RPMI7951 (cell line): ENCODE measurements at regions not wholly inside any gene's neighbourhood (a gene's known extent, or its start where the extent isn't known, plus 50 kb on each side); places are given as distances from the start of the nearest gene placed in this dataset.
"Not testable (repeated sequence)": the region's sequence is repeated elsewhere in the genome, so short reads cannot be mapped to it uniquely, and the experiment has no call there.

Experiments
- DNase-seq: peaks from one replicate; pipeline ENCODE4 v3.0.0-alpha.2; 2012; ENCODE audit warnings: low read depth

DNA sequence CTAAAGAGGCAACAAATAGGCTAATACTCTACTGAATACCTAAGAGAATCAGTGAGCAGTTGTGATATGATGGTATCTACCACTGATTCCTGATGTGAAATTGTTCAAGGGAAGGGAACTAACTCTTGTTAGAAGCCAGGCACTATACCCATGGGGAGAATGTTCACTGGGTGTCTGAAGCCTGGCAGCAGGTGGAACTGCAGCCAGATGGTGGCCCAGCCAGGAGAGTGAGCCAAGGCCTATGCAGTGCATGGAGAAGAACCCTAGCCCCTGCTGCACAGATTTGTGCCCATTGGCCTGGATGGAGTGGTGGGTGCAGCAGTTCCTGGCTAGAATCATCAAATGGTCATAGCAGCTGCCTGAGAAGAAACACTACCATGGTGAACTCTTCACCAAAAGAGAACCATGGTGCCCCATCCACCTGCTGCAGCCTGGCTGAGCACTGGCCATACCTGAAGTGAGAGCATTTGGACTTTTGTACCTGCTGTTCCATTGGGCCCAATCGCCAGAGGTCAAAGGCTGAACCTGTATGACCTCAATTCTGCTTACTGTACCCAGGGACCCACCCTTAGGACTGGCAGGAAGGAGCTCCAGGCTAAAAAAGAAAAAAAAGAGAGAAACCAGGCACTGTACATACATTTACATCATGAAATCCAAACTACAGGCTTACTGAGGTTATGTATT, 118.8 kb upstream of the IVNS1ABP start:
- DNase-seq = no peak

DNA sequence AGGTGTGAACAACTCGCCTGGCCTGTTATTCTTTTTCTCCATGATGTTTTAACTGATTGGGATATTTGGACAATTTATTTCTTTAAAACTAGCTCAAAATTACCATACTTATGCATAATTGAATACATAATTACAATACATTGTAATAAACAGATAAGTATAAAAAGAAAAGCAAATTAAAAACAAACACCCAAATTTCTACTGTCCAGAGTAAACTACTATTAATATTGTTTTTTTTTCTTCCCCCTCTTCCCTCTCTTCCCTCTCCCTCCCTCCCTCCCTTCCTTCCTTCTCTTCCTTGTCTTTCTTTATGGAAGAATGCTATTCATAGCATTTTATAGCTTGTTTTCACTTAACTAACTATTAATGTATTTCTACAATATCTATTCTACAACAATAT, 117.7 kb upstream of the IVNS1ABP start:
- DNase-seq = no peak

DNA sequence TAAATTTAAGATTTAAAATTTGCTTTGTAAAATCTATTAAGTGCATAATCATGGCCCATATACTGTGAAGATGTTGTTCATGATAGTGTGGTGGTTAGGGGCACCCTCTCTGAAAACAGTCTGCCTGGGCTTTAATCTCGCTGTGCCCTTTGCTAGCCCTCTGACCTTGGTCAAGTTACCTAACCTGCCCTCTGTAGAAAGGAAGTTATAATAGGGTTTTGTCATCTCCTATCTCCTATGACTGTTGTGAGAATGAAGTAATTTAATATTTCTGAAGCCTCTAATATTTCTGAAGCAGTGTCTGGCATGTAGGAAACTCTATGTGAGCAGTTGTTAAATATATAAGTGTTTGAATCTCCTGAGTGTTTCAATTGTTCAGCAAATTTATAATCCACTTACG, 116.6 kb upstream of the IVNS1ABP start:
- DNase-seq = no peak

DNA sequence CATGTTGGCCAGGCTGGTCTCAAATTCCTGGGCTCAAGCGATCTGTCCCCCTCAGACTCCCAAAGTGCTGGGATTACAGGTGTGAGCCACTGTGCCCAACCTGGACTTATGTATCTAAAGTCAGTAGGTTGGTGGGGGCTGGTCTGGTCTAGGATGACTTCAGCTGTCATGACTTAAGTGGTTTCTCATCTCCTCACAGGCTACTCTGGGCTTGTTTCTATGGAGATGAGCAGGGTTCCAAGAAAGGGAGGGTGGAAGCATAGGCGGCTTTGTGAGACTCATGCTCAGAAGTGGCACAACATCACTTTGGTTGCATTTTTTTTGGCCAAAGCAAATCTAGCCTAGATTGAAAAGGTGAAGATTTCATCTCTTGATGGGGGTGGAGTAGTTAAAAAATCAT, 115.9 kb upstream of the IVNS1ABP start:
- no peak for DNase-seq

DNA sequence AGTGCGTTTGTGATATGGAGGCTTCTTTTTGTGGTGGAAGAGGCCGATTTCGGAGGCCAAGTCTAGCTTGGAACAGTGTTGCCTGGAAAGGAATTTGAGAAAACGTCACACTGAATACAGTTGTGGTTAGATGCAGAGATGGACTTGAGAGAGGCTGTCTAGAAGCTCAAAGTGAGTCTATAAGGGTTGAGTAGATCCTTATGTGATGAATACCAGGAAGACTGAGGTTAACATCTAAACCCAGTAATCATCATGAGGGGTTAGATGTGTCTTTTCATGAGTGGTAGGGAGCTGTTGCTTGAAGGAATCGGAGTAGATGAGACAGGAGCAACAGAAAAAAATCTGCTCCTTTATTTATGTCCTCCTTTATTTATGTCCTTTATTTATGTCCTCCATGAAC, 114.6 kb upstream of the IVNS1ABP start:
- no peak for DNase-seq

DNA sequence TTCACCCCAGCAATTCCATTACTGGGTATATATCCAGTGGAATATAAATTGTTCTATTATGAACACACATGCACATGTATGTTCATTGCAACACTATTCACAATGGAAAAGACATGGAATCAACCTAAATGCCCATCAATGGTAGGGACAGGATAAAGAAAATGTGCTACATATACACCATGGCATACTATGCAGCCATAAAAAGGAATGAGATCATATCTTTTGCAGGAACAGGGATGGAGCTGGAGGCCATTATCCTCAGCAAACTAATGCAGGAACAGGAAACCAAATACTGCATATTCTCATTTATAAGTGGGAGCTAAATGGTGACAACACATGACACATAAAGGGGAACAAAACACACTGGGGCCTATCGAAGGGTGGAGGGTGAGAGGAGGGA, 112.6 kb upstream of the IVNS1ABP start:
- DNase-seq = not testable (repeated sequence)

DNA sequence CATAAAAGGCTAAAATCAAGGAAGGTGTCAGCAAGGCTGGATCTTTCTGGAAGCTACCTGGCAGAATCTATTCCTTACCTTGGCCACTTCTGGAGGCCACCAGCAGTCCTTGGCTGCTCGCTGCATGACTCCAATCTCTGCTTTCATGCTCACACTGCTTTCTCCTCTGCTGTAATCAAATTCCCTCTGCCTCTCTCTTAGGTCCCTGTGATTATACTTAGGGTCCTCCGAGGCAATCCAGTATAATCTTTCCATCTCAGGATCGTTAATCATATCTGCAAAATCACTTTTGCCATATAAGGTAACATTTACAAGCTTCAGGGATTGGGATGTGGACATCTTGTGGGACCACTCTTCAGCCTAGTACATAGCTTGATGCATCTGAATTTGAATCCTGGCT, 110.7 kb upstream of the IVNS1ABP start:
- no peak for DNase-seq

DNA sequence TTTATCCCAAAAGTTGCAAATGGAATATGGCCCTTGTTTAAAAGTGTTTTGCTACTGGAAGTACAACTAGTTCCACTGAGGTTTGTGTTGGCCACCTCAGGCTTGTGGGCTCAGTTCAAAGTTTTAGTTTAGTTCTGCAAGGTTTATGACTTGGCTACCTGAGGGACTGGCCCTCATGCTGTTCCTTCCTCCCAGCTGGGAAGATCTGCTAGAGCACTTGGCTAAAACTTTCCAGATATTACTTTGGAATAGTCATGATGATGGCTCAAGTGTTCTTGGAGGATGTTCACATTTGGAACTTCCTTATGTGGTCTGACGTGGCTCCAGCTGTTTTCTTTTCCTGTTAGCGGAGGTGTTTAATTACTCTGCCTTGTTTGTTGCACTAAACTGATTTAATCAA, 110.2 kb upstream of the IVNS1ABP start:
- DNase-seq = peak; percentile 32

DNA sequence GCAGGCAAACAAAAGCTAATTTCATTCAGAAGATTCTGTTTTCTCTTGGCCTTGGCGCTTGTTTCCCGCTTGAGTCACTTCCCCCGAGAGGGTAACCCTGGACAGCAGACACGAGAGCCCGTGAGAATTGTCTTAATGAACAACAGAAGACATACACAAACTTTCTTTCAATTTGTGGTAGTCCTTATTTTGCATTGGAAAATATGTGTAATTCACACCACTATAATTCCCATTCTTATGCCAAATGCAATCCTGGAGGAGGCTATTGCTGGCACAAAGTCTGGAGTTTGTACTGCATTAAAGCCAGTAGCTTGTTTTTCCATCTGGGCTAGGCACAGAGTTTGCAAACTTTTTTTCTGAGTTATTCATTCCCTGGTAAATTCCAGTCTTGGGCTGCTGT, 109.8 kb upstream of the IVNS1ABP start:
- DNase-seq = peak; percentile 74

DNA sequence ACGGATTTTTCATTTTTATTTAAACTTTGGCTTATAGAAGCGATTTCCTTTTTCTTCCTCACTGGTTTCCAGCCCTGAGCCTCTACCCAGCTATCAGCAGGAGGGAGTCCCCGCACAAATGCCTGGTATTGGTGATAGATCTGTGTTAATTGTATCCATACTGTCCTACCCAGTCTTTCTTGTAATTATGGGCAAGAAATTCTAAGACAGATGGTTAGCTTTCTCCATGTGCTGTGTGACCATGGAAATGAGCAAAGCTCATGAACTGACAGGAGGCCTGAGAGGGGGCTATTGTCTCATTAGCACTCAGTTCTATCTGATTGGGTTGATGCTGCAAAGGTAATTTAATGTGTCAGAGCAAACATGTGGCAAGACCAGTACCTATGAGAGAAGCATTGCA, 108.1 kb upstream of the IVNS1ABP start:
- no peak for DNase-seq

DNA sequence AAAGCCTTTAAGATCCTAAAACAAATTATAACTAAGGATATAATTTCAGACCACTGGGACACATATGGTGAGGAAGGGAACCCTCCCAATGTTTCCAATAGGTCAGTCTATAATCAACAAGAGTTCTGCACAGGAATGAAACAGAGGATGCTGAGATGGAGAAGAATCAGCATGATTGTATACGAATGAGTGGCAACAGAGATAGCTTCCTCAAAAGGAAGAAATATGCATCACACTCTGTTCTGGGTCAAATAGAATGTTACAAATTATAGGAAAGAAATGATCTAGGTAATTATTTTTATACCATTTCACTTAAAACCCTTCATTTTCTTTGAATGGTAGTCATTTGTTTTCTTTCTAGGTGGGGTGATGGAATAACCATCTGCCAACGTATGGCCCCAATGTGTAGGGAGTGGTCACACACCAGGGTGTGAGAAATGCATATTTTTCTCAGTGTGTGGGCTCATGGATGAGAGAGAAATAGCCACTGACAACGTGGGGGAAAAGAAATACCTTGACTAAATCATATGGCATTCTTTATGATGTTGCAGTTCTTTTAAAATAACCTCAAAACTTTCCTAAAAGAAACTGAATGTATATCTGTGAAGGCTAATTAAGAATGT, 104.6 kb upstream of the IVNS1ABP start:
- DNase-seq = no peak

DNA sequence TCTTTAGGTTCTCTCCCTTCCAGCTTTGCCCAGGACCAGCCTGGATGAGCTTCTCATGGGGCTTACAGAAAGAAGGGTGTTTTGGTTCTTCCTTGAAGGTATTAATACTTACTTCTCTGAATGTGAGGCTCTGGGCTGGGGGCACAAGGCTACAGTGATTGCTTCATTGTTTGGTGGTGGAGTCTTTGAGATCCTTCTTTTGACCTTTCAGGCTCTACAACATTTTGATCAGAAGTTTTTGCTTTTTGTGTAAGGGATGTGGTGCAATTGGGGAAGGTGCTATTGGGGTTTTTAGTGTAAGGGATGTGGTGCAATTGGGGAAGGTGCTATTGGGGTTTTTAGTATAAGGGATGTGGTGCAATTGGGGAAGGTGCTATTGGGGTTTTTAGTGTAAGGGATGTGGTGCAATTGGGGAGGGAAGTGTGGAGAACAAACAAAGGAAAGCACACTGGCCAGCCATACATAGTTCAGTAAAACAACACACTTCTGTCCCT, 103.6 kb upstream of the IVNS1ABP start:
- DNase-seq = no peak

DNA sequence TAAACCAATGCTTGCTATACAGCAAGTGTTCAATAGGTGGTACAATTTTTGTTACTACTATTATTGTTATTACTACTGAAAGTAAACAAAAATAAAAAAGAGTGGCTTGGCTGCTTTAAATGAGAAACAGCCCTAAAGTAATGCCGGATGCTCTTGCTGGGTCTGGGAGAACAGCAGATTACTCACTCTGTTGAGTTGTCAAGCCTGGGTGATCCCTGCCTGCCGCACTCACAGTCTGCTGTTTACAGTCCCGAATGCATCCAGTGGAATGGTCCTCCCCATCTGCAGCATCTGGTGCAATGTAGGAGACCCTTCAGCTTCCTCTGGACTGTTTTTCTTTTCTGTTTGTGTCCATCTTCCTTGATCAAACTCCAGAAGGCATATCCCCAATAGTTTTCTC, 102.7 kb upstream of the IVNS1ABP start:
- peak; percentile 40 for DNase-seq

DNA sequence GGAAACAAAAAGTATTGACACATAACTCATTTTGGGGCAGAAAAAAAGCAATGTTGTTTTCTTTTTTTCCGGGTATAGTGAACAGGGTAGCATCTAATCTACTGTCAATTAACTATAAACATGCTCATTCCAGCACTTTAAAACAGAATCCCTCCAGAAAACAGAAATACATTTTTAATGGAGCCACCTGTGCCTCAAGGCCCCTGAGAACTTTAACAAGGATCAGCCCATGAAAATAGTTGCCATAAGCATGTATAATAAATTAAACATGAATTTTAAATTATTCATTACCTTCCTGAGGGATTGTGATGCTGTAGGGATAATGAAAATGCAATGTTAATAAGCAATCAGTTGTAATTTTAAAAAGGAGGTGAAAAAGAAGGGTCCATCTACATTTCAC, 101.4 kb upstream of the IVNS1ABP start:
- DNase-seq = no peak

DNA sequence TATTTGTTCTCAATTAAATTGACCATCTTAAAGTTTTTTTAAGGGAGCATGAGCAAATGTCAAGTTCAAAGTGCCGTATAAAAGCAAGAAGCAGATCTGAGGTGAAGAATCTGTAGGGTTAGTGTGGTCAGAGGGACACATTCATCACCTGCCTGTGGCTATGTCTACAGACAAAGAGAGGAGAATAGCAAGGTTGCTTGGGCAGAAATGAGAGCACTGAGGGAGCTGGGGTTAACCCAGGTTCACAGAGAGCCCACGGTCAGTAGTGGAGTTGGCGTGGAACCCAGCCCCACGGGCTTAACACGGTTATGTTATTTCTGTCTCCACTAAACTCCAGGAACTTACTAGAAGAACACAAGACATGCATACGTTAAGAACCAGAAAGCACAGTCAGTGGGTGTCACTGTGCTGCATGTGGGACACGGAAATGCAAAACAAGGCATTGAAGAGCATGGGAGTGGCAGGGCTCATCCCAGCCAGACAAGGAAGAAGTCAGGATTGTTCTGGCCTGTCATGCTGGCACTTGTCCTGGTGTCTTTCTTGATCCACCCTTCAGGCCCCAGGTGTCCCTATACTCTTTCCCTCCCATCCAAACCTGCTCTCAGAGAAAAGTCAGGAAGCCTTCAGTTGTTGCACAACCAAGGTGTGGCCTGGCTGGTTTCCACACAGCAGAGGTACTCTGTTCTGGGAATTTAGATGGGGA, 95.5 kb upstream of the IVNS1ABP start:
- DNase-seq = no peak

DNA sequence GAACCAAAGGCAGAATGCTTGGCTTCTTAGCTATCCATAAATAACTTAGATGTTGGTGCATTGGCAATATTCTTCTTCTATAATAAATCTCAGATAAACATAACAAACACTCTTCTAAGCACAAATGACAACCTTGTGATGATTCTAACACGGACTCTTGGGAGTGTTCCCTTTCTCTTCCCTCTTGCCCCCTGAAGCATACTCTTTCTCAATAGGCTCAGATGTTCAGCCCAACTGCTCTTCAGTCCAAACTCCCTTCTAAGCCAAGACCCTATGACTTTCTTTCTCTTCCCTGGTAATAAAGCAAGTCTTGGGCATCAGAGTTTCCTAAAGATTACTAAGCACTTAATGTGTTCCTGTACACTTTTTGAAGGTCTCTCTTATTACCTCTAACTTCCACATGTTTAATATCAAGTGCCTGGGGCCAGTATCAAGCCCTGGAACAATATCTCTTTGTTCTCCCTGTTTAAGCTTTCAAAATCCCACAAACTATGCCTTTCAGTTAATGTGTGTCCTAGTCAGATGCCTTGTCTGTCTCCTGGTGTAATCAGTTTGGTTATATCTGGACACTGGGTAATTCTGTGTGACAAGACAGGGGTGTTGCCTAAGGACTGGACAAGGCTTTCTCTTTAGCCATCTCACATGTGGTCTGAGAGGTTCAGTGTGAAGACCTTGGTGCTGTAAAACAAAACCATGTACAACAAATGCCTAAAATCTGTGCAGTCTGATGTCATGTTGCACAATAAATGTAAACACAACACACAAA, 92.9 kb upstream of the IVNS1ABP start:
- DNase-seq = peak; percentile 71

DNA sequence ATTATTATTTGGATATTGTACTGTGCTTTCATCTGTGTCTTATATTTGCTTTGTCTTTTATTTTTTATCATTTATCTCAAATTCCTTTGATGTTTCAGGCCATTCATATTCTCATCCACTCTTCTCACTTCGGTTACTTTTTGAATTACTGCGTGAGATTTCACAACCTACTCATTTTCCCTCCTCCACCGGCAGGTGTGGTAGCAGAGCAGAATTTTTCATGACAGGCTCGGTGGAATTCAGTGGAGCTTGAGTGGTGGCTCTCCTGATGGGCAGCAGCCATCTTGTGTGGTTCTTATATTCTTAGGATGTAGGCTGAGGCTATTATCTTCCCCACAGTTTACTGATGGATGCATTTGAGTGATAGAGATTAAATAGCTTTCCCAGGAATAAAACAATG, 92.3 kb upstream of the IVNS1ABP start:
- no peak for DNase-seq

DNA sequence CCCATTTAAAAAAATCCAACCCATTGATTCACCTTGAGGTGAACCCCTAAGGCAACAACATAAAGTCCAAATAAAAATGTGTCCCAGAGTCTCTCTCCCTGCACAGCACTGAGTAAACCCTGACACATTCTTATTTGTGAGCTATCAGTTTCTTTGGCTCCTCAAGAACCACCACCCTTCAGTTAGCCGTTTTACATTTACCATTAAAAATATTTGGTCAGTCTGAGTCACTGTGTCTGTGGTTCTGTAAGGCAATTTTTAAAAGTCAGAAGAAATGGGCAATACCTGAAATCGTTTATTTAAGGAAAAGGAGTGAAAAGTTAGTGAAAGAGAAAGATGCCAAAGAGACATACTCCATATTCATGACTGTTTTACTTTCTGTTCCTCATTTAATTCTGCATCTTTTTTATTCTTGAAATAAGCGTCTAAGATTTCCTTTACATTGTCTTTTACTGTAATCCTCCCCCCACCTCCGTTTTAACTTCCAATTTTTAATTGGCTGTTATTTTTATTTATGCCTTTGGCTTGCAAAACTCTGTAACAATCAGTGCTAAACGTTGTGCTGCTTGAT, 91.7 kb upstream of the IVNS1ABP start:
- peak; percentile 36 for DNase-seq

DNA sequence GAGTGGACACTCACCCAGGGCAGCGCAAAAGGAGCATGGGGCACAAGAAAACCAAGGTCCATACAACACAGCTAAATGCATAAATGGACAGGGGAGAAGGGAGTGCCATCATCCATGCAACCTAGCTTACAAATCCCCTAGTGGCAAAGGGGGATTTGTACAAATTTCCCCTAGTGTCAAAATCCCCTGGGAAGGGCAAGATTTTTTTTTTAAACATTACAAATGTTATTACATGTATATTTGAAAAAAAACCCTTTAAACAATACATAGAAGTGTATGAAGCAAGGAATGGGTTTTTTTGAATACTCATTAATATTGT, 89.6 kb upstream of the IVNS1ABP start:
- no peak for DNase-seq

DNA sequence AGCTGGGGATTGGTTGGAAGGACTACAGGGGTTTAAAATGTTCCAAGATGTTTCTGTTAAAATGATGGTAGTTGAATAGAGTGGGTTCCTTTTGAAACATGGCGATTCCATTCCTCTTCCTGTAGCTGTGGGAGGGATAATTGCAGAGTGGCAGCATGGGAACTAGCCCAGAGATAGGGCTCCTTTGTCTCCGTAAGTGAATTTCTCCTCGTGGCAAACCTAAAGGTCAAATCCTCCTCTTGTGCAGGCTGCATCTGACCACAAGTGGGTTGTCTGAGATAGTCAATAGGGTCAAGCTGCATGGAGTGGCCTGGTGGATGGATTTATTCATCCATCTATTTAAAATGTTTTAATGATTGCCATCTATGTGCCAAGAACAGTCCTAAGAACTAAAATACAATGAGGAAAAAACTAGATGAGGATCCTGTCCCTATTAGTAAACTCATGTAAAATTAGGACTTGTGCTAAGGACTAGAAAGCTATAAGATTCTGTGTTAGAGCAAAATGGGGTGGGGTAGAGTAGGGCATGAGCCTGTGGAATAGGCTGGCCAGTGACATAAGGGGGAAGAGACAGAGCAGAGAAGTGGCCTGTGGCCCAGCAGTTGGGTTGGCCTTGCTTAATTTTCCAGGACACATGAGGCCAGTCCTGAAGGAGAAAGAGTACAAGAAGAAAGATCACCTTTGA, 89.1 kb upstream of the IVNS1ABP start:
- peak; percentile 27 for DNase-seq

DNA sequence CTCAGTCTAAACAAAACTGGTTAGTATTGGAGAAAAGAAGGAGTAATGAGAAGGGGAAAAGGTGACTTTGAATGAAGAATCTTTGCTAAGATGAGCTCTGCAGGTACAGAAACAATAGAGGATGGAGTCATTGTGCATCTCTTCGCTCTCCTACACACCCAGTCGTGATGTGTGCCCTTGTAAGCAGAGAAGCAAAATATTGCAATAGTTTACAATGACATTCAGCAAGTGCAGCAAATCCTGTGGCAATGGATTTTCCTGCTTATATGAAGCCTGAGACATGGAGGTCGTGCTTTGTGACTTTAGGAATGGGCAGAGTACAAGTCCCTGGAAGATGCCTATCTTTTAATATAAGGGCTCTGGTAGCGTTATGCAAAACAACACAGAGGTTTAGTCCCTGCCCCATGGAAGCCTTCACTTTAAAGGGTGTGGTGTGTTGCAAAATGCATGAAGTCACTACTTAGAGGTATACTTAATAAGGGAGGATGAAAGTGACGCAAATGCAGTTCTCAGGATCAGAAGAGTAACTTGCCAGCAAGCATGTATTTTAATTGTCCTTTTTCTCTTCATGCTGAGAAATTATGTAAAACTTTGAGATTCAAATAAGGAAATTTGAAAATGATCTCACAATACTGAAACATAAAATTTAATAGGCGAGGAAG, 88.0 kb upstream of the IVNS1ABP start:
- DNase-seq = no peak
